Stimulated activated CD4-positive, alpha-beta T cell treated with anti-CD3 and anti-CD28 coated beads, Interleukin-12 subunit alpha, Interleukin-12 subunit beta, amount 100 ng/mL, for 24 hours (primary cell): ENCODE measurements at regions not wholly inside any gene's neighbourhood (a gene's known extent, or its start where the extent isn't known, plus 50 kb on each side); places are given as distances from the start of the nearest gene placed in this dataset.

Source experiments
- DNase-seq, 2 experiments: peaks; one replicate each; pipeline ENCODE4 v3.0.0-alpha.2; 2020; ENCODE audit warnings: low read depth in 2 of 2

DNA sequence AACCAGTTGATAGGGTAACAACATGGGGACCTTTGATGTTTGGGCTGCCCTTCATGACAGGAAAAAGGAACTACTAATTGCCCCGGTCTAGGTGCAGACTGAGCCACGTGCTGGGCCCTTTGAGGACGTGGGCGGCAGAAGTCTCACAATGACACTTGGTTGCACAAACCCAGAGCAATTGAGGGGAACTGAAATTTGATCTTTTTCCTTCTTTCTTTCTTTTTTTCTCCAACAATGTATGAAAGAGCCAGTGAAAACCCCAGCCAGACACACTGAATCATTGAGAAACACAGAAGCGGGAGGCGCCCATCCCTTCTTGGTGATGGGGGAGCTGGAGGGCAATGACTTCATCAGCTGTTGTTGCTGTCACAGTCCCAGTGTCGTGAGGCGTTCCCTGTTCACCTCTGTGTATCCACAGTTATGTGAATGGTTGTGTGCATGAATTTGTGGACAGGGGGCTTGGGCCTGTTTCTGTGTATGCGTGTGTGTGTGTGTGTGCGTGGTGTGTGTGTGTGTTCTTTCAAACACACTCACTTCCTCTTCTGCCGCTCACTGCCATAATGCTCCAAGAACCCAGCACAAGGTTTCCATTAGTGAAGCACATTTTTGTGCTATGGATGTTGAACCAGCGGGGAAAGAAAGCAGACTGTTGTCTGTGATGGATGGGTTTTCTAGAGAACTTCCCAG lies 137.5 kb upstream of the CCND2 start:
- peak in 1 of 2 experiments; percentile 76 for DNase-seq

DNA sequence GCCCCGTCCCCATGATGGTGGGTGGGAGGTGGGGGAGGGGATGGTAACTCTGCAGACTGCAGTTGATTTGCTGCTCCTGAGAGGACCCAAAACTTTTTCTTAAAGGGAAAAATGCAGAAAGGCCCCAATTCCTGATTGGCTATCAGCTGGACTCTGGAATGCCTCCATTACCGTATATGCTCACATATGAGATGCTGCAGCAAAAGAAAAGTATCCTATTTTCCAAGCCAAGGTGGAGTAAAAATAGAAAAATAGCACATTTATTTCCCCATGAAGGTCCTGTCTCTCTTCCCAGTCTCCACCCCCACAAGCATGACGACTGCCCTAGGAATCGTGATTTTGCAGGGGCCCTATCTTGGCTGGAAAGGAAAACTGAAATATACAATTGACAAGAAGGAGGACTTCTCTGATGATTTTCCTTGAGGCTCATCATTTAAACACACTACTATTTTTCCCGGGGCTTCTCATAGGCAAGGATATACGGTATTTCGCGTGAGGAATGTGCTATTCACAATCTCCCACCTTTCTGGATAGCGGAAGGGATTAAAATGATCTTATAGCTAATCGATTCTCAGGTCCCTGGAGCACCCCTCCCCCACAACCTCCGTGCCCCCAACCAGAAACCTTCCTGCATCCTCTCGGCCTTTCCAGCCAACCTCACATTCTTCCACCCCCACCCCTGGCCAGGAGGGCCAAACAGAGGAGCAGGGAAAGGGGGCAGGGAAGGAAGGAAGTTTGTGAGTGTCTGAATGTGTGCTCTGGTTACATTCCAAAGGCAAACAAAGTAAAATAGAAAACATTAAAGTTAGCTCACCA lies 138.9 kb upstream of the CCND2 start:
- DNase-seq: no peak

DNA sequence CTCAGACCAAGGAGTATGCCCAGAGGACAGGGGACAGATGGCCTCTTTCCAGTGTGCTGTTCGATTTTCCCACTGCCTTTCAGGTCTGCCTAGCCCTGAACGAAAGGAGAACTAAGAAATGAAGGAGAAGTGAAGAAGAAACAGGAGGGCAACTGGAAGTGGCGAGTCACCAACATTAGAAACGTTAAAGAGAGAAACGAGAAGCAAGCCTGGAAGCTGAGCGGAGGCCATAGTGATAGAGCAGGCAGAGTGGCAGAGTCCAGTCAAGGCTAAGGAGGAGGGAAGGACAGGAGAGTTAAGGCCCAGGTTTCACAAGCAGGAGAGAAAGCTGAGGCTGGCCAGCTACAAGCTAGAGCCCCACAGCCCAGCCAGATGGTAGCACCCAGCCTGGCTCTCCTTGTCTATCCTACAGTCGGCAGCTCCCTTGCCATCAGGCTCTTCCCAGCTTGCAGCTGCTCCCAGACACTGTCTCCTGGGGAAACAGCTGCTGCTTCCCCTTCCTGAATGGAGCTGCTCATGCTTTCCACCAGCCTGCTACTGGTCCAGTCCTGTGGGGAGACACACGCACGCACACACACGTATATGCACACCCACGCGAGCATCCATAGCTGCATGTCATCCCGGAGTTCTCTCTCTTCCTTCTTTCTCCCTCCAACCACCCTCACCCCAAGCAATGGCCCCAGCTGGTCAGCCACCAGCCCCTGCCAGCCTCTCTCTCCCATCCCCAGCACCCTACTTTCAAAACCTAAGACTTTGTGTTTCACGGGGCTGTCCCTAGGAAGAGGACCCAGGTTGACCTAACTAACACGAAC lies 139.7 kb upstream of the CCND2 start:
- no peak for DNase-seq

DNA sequence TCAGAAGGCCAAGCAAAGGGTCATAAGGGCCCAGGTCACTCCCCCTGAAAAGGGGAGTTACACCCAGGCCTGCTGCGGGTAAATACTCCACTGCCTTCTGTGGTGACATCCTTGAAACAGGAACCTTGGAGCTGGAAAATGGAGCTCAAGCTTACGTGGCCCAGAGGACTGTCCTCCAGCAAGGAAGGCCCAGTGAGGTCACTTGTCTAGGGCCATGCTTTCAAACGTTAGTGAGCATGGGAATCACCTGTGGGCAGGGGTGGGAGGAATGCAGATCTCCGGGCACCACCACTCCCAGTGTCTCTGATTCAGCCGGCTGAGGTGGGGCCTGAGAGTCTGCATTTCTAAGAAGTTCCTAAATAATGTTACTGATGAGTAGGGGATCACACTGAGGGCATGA lies 140.5 kb upstream of the CCND2 start:
- DNase-seq: no peak

DNA sequence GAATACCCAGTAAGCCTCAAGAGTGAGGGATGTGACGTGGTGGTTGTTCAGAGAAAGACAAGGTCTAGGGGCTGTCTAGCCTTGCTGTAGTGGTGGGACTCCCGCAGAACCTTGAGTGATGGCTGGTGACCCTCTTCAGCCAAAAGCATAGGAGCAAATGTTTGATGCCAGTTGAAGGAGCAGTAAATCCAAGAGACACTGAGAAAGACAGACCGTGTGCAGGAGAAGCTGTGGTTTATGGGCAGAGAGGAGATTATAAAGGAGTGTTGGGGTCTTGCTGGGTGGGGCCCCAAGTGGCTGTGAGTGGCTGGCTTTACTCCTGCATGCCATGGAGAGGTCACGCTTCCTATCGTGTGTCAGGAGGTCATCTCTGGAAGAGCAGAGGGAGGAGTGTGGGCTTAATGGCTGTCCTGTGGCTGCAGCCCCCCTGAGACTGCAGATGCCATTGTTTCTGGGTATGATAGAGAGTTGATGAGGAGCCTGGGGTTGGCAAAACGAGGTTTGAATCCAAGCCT lies 152.0 kb upstream of the CCND2 start:
- DNase-seq: no peak

DNA sequence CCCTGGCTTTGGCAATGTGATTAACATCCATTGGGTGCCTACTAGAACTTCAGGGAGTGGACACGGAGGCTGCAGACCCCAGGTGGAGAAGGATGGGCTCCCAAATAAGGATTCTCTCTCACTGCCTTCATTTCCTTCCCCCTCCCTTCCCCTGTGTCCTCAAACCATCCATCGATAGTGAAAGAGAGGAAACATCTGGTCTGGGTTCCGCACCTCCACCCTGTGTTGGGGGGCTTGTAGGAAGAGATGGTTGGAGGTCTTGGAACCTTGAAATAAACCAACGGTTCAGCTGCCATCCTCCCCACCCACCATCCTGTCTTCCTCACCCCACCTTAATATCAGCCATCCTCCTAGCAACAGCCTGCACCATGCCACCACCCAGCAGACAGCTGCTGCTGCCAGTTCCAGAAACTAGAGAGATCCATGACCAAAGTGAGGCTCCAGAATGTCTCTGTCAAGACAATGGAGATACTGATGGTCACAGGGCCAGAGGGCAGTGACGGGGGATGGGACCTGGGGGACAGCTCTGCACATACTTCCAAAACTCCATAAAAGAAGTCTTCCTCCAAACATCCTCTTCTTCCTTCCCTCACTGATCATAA lies 153.1 kb upstream of the CCND2 start:
- DNase-seq: no peak

DNA sequence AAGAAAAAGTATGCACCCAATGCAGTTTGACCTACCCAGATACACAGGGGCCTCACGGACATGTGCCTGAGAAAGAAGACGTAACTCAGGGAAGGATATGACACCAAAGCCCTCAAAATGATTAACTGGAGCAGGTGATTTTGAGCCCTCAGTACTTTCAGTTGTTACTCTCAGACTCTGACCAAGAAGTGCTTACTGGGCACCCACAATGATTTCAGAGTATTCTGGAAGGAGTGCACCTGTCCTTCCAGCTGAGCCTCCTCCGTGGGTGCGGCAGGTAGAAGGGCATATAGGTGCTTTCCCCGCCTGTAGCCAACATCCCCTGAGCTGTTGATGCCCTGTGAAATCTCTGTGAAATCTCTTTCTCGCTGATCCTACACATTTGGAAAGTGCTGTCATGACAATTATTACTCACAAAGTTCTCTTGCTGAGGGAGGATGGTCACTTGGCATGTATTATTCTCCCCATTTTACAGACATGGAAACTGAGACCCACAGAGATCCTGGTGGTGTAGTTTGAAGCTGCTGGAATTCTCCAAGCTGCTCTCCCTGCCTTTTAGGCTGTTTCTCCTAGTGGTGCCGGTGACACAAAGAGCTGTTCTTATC lies 154.3 kb upstream of the CCND2 start:
- DNase-seq: peak in 1 of 2 experiments; percentile 52

DNA sequence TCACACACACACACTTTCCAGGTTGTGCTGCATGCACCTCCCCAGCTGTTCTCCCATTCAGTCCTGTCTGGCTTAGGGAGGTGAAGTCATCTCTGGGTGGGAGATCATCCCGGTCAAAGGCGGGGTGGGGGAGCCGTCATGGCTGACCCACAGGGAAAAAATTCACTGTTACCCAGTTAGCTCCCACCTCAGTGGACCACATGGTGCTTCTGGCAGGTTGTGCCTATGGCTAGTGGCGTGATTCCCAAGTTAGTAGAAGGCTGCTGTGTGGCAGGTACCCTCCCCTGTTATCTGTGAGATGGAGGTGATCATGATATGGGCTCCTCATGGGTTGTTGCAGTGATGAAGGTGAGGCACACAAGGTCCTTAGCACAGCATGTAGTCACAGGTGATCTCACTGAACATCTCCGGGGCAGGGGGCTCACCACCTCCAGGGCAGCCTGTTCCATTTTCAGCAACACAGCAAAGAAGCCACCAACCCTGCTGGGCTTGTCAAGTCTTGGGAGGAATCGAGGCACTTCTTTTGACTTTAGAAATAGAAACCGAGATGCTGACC lies 154.9 kb upstream of the CCND2 start:
- DNase-seq: no peak

DNA sequence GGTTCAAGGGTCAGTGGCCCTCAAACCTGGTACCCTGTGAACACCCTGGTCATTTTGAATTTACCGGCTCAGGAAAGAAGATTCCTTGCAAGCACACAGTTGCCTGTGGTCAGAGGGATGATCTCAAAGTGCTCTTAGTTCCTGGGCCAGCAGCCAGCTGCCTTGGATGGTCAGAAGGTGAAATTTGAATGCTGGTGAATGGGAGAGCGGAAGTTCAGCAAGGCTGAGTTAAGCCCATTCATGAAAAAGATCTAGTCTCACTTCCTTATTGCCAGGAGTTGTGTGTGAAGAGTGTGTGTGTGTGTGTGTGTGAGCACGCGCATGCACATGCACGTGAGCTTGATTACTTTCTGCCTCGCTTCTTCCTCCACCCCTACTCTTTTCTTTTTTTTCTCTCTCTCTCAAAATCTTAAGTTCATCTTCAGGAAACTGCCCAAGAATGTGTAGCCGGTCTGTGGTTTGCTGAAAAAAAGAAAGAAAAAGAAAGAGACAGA lies 155.5 kb upstream of the CCND2 start:
- no peak for DNase-seq

DNA sequence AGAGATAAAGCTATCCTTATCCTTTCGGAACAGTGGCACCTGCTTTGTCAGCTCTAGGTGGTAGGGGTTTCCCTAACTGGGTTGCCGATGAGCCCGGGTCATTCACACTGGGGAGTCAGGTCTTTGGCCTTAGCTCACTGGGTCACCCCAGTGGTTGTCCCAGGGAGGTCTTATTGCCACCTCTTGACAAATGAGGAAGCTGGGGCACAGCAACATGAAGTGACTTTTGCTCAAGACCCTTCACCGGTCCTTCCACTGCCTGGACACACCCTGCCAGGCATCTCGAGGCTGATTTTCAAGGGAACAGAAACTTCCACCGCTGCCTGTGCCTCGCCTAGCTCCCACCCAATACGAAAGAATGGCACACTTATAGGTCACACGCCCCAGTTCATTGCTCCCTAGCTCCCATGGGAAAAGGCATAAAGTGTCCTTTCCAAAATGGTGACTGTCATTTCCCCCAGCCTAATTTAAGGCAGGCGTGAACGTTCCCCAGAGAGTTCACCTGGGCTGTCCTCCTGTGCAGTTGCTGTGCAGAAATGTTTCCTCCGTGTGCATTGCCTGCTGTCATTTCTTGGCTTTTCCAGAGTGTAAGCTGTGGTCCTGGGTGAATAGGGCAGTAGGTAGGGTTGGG lies 156.1 kb upstream of the CCND2 start:
- DNase-seq: no peak

DNA sequence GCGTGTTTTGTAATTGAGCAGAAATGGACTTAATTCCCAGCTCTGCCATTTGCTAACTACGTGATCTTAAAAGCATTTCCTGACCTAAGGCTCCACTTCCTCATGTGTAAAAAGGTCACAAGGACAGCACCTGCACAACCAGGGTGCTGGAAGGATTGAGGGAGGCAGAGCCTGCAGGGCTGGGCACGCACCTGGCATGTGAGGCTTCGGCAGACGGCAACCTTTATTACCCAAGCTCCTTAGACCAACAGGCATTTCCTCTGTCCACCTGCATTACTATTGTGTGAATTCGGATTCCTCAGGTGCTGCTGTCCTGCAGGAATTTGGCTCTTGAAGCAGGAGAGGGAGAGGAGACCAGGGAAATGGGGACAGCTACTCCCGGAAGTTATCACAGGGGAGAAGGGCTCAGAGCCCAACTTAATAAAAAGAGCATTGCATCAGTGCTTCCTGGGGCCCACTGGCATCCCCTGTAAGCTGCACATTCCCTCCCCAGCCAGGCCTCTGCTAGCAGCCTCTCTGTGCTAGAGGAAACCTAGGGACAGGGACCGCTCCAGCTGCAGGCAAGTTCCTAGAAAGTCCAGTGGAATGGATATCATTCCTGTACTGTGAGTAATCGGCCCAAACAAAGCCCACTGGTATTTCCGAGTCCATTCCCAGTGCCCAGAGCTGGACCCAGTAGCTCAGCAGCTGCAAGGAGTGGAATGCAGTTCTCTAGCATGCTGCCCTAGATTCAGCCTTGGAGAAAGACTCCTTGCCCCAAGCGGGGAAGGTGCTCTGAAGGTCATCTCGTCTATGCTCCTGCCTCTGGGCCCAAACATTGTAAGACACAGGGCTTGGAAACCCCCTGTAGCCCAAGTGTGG lies 157.1 kb upstream of the CCND2 start:
- DNase-seq: no peak

DNA sequence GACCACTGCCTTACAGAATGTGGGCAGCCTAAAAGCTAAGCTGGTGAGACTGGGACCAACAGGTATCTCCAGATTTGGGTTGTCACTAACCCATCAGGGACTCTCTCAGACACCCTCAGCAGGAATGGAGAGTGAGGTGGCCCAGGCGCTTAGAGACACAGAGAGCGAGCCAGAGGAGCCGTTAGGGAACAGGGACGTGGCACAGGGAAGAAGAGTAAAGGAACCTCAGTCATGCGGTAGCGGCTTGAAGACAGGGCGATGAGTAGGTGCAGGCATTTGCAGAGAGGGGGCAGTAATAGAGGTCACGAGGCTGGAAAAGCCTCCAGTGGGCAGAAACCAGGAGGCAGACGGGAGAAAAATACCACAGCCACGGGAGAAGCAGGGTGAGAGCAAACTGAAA lies 158.0 kb upstream of the CCND2 start:
- DNase-seq: no peak

DNA sequence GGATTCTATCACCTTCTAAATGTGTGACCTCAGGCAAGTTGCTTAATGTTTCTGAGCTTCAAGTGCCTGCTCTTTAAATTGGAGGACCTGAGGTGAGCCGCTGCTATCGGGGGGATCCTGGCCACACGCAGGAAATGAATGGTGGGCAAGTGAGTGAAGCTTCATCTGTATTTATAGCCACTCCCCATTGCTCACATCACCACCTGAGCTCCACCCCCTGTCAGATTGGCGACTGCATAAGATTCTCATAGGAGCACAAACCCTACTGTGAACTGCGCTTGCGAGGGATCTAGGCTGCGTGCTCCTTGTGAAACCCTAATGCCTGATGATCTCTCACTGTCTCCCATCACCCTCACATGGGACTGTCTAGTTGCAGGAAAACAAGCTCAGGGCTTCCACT lies 158.6 kb upstream of the CCND2 start:
- DNase-seq: no peak

DNA sequence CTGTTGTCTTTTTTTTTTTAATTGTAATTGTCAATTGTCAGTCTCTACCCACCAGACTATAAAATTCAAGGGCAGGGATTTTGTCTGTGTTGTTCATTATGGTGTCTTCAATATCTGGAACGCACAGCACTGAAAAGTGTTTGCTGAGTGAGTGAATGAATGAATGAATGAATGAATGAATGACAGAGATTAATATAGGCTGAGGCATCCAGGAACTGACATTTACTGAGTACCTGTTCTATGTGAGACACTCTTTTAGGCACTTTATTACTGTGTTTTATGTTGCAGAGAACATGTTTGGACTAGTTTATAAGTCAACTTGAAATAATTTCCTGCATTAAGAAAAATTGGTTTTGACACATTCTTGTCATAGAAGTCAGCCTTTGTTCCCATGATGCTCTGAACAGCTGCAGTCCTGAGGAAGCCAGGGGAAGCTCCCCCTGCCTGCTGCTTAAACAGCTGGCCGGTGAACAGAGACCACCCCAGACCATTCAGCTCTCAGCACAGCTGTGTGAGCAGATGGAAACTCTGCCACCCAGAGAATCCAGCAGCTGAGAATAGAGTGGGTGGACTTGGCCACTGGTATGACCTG lies 160.7 kb upstream of the CCND2 start:
- DNase-seq: no peak

DNA sequence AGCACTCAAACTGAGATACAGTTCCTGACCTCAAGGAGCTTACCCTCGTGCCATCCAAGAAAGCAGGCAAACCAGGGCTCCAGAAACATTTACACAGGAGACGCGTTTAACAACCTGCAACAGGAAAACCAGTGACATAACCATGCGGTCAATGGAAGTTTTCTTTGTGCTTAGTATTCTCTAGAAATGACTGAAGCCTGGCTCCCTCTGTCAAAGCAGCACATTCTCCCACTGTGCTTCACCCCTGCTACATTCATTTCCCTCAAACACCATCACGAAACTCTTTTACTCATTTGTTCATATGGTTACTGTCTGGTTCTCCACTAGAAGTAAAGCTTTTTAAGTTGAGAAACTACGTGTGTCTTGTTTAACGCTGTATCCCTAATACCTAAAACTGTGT lies 161.3 kb upstream of the CCND2 start:
- no peak for DNase-seq

DNA sequence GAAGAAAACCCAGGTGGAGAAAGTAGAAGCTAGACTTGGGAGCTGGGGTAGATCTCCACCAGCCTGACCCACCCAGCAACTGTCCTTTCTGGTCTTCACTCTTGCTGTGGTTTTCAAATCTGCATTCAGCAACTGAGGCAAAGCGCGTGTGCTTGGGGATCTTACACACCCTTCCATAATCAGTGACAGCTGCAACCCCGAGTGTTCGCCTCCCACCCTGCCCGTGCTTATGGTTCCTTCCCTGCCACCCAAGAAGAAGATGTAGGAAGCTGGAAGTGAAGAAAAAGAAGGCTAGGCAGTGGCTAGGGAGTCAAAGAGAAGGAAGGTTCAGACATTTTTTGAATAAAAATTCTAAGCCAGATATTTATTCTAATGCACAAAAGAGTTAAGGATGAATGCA lies 162.6 kb upstream of the CCND2 start:
- DNase-seq: no peak

DNA sequence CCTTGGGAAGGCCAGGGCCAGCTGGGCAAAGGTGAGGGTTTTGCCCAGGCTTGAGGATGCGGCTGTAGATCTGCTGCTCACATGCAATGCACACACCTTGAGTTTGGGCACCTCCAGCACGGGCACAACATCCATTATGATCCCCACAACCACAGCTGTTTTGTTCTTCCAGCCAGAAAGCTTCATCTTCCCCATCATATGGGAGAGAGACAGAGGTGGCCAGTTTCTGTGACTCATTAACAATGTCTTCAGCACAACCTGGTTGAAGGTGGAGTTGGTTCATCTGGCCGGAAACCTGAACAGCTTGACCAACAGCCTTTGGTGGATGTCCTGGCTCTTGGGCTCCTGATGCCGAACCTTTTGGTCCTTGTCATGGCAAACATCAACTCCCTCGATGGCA lies 163.7 kb upstream of the CCND2 start:
- DNase-seq: no peak

DNA sequence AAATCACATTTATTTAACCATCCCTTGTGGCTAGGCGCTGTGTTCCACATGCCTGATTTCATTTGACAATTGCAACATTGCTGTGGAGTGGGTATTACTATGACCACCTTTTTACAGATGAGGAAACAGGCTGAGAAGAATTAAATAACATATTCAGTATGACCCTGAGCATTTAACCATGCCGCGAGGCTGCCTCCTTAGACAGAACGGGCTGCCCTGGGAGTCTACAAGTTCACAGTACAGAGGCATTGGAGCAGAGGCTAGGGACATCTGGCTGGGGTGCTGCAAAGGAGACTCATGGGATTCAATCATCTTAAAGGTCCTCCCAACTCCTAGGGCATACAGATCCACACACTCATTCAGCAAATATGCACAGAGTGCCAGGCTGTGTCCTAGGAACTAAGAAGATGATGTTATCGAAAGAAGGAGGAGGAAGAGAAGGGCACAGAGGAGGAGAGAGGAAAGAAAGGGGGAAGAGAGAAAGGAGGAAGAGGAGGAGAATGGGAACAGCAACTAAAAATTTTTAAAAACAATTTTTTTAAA lies 164.7 kb upstream of the CCND2 start:
- no peak for DNase-seq
